Endothelial cell of hepatic sinusoid (primary cell): ENCODE measurements at regions not wholly inside any gene's neighbourhood (a gene's known extent, or its start where the extent isn't known, plus 50 kb on each side); places are given as distances from the start of the nearest gene placed in this dataset.

Experiments
- in situ Hi-C: cut with HindIII; loops from 2 replicates; pipeline ENCODE4 v1.10.0; 2017; ENCODE audit warnings: low sequenced_read_pairs

GRCh38 chr2:134099273-134099672, 154.6 kb upstream of the MGAT5 start:
- in situ Hi-C loops, result no loop called here

DNA sequence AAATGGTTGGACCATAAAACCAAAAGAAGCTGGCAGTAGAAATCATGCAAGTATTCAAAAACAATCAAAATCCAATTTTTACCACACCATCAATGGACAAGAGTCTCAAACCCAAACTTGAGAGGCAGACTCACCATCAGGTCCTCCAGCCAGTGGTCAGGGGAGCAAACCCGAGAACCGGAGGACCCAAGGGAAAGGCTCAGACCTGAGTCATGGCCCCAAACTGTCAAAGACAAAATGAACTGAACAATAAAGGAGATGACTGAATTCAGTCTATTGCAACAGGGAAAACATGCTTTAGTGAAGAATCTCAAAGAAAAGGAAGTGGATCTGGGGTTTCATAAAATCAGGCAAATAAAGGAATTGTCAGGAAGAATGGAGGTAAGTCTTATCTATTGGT, 150.7 kb upstream of the MGAT5 start:
- in situ Hi-C loops, result no loop called here

DNA sequence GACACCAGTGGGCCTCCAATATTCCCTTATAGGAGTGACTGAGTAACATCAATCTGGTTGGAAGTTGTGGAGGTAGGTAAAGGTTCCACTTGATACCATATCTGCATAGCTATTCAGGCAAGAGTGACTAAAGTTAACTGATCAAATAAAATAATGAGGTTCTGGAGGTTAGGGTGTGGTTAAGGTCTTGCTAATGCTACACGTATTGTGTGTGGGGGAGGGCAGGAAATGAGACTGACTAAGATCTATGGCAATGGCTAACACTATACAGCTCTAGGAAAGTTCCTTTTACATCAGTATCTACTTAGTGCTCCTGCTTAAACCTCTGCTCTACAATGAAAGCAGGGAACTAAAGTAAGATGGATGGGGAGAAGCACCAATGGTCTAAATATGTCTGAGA, 149.1 kb upstream of the MGAT5 start:
- in situ Hi-C loops, result no loop called here

GRCh38 chr2:134107402-134107801, 146.5 kb upstream of the MGAT5 start:
- in situ Hi-C loops, result no loop called here

- in situ Hi-C loops, result no loop called here
These were observed 145.8 kb upstream of the MGAT5 start for GRCh38 chr2:134108113-134108512.

DNA sequence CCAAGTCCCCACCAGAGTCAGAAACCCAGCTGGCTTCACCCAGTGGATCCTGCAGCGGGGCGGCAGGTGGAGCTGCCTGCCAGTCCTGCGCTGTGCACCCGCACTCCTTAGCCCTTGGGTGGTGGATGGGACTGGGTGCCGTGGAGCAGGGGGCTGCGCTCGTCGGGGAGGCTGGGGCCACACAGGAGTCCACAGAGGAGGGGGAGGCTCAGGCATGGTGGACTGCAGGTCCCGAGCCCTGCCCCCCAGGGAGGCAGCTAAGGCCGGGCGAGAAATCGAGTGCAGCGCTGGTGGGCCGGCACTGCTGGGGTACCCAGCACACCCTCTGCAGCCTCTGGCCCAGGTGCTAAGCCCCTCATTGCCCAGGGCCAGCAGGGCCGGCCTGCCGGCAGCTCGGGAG, 144.6 kb upstream of the MGAT5 start:
- in situ Hi-C loops, result no loop called here

- in situ Hi-C loops, result no loop called here
These were observed 144.1 kb upstream of the MGAT5 start for GRCh38 chr2:134109725-134110124.

- in situ Hi-C loops, result no loop called here
These were observed 143.3 kb upstream of the MGAT5 start for GRCh38 chr2:134110532-134110931.

DNA sequence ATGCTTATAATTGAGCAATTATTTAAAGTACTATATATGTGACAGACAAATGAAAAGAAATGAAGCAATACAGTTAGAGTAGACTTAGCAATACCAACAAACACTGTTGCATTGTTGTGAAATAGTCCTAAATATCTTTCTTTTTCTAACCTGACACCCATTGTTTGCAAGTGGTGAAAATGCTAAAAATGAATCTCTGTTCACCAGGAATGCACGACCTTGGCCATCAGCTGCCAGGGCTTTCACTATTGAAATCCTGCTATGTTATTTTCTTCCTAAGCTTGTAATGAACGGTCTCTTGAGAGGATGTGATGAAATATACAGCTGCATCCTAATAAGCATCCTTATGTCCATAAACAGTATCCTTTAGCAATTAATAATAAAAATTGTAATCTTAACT, 136.2 kb upstream of the MGAT5 start:
- in situ Hi-C loops, result no loop called here

GRCh38 chr2:134118279-134119116, 135.4 kb upstream of the MGAT5 start:
- in situ Hi-C loops, result no loop called here

- in situ Hi-C loops, result no loop called here
These were observed 134.7 kb upstream of the MGAT5 start for GRCh38 chr2:134119117-134119712.

DNA sequence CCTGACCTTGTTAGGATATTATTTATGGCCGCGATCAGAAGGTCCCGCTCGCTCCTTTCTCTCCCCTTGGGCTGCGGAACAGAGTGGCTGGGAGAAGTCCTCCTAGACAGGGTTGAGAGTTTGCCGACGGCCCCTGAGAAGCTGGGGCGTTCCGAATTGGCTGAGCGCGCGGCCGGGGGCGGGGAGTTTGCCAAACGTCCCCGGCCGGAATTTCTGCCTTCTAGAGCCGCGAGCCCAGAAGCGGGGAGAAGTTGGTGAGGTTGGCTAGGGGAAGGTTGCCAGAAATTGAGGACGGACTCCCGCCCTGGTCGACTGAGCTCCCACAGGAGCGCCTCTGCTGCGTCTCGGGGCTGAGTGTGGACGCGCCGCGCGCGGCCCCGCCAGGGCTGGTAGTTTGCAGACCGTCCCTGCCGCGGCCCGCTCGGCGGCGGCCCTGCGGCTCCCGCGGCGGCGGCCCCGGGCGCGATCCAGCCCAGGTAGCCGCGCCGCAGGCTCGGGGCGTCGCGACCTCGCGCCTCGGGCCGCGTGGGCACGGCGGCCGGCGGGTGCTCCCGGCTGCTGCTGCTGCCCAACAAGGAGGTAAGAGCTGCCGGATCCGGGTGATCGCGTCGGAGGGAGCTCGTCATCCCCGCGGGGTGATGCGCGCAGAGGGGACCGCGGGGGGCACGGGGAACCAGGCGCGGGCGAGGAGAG, 134.0 kb upstream of the MGAT5 start:
- in situ Hi-C loops, result no loop called here

DNA sequence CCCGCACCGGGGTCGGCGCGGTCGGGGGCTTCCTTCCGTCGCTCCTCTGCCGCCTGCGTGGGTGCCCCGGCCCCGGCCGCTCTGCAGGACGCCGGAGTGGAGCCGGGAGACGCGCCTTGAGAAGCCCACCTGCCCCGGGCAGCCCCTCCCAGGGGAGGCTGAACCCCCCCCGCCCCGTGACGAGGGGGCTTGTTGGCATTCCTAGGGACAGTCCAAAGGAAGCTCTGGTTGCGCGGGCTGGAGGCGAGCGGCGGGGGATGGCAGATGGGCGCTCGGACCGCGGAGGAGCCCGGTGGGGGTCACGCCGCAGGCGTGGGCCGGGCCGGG, 133.5 kb upstream of the MGAT5 start:
- in situ Hi-C loops, result no loop called here

DNA sequence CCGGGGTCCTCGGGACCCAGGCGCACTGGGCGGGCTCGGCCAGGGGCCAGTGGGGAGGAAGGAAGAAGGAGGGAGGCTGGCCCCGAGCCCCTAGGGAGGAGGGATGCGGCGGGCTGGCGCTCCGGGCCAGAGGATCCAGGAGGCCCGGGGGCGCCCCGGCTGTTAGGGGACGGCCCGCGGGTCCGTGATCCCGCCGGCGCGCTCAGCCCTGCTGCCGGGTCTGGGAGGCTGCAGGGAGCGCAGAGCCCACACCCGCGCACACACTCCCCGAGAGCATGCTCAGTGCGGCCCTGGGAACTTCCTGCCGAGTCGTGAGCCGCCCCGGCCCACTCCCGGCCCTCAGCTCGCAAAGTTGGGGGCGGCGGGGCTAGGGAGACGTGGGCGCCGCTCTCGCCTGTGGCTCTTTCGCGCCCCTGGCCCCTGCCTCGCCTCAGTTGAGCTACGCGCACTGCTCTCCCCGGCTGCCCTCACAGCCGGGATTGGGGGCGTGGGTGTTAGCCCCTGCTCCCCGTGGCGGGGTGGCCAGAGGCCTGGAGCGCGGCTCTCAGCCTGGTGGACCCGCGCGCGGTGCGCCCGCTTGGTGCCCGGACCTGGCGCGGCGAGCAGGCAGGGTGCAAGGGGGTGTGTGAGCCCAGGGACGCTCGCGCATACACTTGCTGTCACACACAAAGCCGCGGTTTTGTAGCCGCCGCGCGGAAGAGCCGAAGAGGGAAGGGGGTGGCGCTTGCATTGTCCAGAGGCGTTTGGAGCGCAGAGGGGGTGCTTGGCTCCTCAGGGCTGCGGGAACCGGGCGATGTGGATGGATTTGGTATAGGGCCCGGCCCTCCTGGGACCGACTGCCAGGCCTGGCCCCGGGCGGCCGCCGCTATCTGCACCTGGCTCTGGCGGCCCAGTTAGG, 132.9 kb upstream of the MGAT5 start:
- in situ Hi-C loops, result no loop called here

DNA sequence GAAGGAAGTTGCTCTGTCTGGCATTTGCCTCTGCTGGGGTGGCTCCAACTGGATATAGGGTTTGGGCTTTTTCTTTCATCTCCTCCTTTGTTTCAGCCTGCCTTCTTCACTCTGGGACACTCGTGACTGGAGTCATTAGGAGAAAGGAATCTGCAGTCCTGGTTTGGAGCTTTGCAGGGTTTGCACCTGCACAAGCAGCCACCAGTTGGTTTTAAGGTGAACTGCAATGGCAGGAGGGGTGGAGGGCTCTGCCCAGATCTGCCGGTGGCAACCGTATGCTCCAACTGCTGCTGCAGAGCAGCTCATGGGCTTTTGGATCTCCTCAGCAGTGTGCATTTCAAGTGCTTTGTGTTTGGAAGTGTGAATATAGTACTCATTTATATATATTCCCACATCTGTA, 131.3 kb upstream of the MGAT5 start:
- in situ Hi-C loops, result no loop called here

DNA sequence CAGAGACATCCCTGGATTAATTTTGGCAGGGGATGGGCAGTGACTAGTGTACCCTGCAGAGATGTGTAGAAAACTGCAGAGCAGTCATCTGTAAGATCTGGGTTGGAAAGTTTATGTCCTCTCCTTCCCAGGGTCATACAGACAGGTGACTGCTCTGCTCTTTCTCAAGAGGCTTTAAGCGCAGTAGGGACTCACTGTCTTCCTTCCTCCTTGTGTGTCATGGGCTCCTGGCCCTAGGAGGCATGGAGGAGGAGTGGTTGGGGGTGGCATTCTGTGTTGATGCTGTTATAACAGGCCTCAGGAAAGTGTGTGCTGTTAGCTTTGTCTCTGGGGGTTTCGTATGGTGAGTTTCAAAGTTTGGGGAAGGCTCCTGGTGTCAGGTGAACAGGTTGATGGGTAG, 130.5 kb upstream of the MGAT5 start:
- in situ Hi-C loops, result no loop called here

- in situ Hi-C loops, result no loop called here
These were observed 129.7 kb upstream of the MGAT5 start for GRCh38 chr2:134124047-134124753.

GRCh38 chr2:134127496-134127895, 126.4 kb upstream of the MGAT5 start:
- in situ Hi-C loops, result no loop called here

- in situ Hi-C loops, result no loop called here
These were observed 125.1 kb upstream of the MGAT5 start for GRCh38 chr2:134128746-134129145.

DNA sequence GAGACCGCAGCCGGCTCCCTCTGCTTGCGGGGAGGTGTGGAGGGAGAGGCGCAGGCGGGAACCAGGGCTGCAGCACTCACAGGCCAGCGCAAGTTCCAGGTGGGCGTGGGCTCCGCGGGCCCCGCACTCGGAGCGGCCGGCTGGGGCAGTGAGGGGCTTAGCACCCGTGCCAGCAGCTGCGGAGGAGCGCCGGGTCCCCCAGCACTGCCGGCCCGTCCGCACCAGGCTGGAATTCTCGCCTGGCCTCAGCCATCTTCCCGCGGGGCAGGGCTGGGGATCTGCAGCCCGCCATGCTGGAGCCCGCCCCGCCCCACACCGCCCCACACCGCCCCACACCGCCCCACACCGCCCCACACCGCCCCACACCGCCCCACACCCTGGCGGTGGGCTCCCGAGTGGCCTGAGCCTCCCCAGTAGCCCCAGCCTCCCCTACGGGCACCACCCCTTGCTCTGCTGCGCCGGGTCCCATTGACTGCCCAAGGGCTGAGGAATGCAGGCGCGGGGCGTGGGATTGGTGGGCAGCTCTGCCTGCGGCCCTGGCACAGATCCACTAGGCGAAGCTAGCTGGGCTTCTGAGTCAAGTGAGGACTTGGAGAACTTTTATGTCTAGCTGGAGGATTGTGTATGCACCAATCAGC, 123.9 kb upstream of the MGAT5 start:
- in situ Hi-C loops, result no loop called here
